HG03432 (cell line): ENCODE measurements at regions not wholly inside any gene's neighbourhood (a gene's known extent, or its start where the extent isn't known, plus 50 kb on each side); places are given as distances from the start of the nearest gene placed in this dataset.

ENCODE experiments used
- ATAC-seq: cut with Tn5 transposase; IDR thresholded peaks from one replicate; pipeline ENCODE4 v1.9.1; 2021; ENCODE audit warnings: mild to moderate bottlenecking, moderate library complexity; ENCODE audit not compliant: unreplicated experiment

GRCh38 chr14:36465178-36465577, 54.9 kb downstream of the NKX2-1 start:
- no peak for ATAC-seq

GRCh38 chr14:36462890-36463289, 57.1 kb downstream of the NKX2-1 start:
- no peak for ATAC-seq

GRCh38 chr14:36455241-36455627, 64.8 kb downstream of the NKX2-1 start:
- no peak for ATAC-seq

- ATAC-seq, result no peak
Observed at GRCh38 chr14:36454599-36455240, 65.3 kb downstream of the NKX2-1 start.

GRCh38 chr14:36452860-36453259, 67.2 kb downstream of the NKX2-1 start:
- ATAC-seq, result no peak

GRCh38 chr14:36451310-36452065, 68.5 kb downstream of the NKX2-1 start:
- ATAC-seq, result no peak

- ATAC-seq, result no peak
Observed at GRCh38 chr14:36450550-36450949, 69.5 kb downstream of the NKX2-1 start.

GRCh38 chr14:36449903-36450302, 70.1 kb downstream of the NKX2-1 start:
- ATAC-seq, result no peak

- no peak for ATAC-seq
Observed at GRCh38 chr14:36443374-36443773, 76.7 kb downstream of the NKX2-1 start.

GRCh38 chr14:36442824-36443241, 77.2 kb downstream of the NKX2-1 start:
- no peak for ATAC-seq

- ATAC-seq, result no peak
Observed at GRCh38 chr14:36441283-36441682, 78.7 kb downstream of the NKX2-1 start.

GRCh38 chr14:36439766-36440165, 80.3 kb downstream of the NKX2-1 start:
- ATAC-seq, result no peak

GRCh38 chr14:36438883-36439282, 81.1 kb downstream of the NKX2-1 start:
- no peak for ATAC-seq

GRCh38 chr14:36430662-36431084, 89.4 kb downstream of the NKX2-1 start:
- ATAC-seq, result no peak

GRCh38 chr14:36430169-36430568, 89.9 kb downstream of the NKX2-1 start:
- no peak for ATAC-seq

GRCh38 chr14:36429692-36430091, 90.3 kb downstream of the NKX2-1 start:
- ATAC-seq, result no peak

- ATAC-seq, result no peak
Observed at GRCh38 chr14:36428350-36428749, 91.7 kb downstream of the NKX2-1 start.

GRCh38 chr14:36426836-36427235, 93.2 kb downstream of the NKX2-1 start:
- no peak for ATAC-seq

GRCh38 chr14:36426113-36426512, 93.9 kb downstream of the NKX2-1 start:
- no peak for ATAC-seq

- ATAC-seq, result no peak
Observed at GRCh38 chr14:36424478-36425102, 95.4 kb downstream of the NKX2-1 start.

GRCh38 chr14:36423430-36423829, 96.6 kb downstream of the NKX2-1 start:
- ATAC-seq, result no peak

GRCh38 chr14:36420149-36420687, 99.8 kb upstream of the MBIP start:
- no peak for ATAC-seq
